SK-N-SH treated with all-trans-retinoic acid at 6 μM for 48 hours (cell line): ENCODE measurements at regions not wholly inside any gene's neighbourhood (a gene's known extent, or its start where the extent isn't known, plus 50 kb on each side); places are given as distances from the start of the nearest gene placed in this dataset.

Source experiments
- ATAC-seq: fragments of 200-7000 bp; cut with Tn5 transposase; 3 replicates; pipeline ENCODE4 v1.9.1; 2020; ENCODE audit warnings: mild to moderate bottlenecking, moderate library complexity
- ARNTL ChIP-seq: fragments of 450-650 bp; formaldehyde crosslinking; IDR thresholded peaks from 2 replicates; pipeline ENCODE4 v1.5.0; 2020; ENCODE audit warnings: low read depth, mild to moderate bottlenecking, moderate library complexity, borderline replicate concordance
- CREB5 ChIP-seq: fragments of 250-450 bp; sonication (Bioruptor Pico); IDR thresholded peaks from 2 replicates; pipeline ENCODE4 v1.5.1; 2020; ENCODE audit warnings: low read depth, mild to moderate bottlenecking, moderate library complexity
- CSDC2 ChIP-seq: fragments of 250-450 bp; sonication (Bioruptor Pico); IDR thresholded peaks from 2 replicates; pipeline ENCODE4 v1.5.0; 2020; ENCODE audit warnings: mild to moderate bottlenecking, moderate library complexity
- CSRNP3 ChIP-seq: fragments of 250-450 bp; sonication (Bioruptor Pico); IDR thresholded peaks from 2 replicates; pipeline ENCODE4 v1.5.1; 2021; ENCODE audit warnings: mild to moderate bottlenecking, moderate library complexity
- ESRRG ChIP-seq: fragments of 250-450 bp; sonication (Bioruptor Pico); IDR thresholded peaks from 2 replicates; pipeline ENCODE4 v1.6.1; 2021; ENCODE audit warnings: mild to moderate bottlenecking
- GLIS3 ChIP-seq: fragments of 250-450 bp; sonication (Bioruptor Pico); IDR thresholded peaks from 2 replicates; pipeline ENCODE4 v1.5.0; 2020; ENCODE audit warnings: mild to moderate bottlenecking, moderate library complexity
- ISL1 ChIP-seq: fragments of 250-450 bp; sonication (Bioruptor Pico); IDR thresholded peaks from 2 replicates; pipeline ENCODE4 v2.1.2; 2022; ENCODE audit warnings: mild to moderate bottlenecking, moderate library complexity
- OSR1 ChIP-seq: fragments of 250-450 bp; sonication (Bioruptor Pico); IDR thresholded peaks from 2 replicates; pipeline ENCODE4 v1.8.0; 2022; ENCODE audit warnings: moderate library complexity, mild to moderate bottlenecking, inconsistent platforms
- PATZ1 ChIP-seq: fragments of 250-450 bp; sonication (Bioruptor Pico); IDR thresholded peaks from 2 replicates; pipeline ENCODE4 v1.8.0; 2020; ENCODE audit warnings: mild to moderate bottlenecking, moderate library complexity, borderline replicate concordance
- POU6F1 ChIP-seq: fragments of 250-450 bp; sonication (Bioruptor Pico); IDR thresholded peaks from 2 replicates; pipeline ENCODE4 v1.8.0; 2021; ENCODE audit warnings: low read depth, mild to moderate bottlenecking, moderate library complexity, borderline replicate concordance
- PPARA ChIP-seq: fragments of 250-450 bp; sonication (Bioruptor Pico); IDR thresholded peaks from 2 replicates; pipeline ENCODE4 v1.5.0; 2020; ENCODE audit warnings: mild to moderate bottlenecking, borderline replicate concordance
- SNAI2 ChIP-seq: fragments of 250-450 bp; sonication (Bioruptor Pico); IDR thresholded peaks from 2 replicates; pipeline ENCODE4 v1.5.0; 2020; ENCODE audit warnings: mild to moderate bottlenecking, moderate library complexity
- TCF4 ChIP-seq: fragments of 250-450 bp; sonication (Bioruptor Pico); IDR thresholded peaks from 2 replicates; pipeline ENCODE4 v1.8.0; 2021; ENCODE audit warnings: mild to moderate bottlenecking, moderate library complexity, borderline replicate concordance
- TOX ChIP-seq: fragments of 250-450 bp; sonication (Bioruptor Pico); IDR thresholded peaks from 2 replicates; pipeline ENCODE4 v1.8.0; 2021; ENCODE audit warnings: mild to moderate bottlenecking, moderate library complexity, borderline replicate concordance
- TSHZ2 ChIP-seq: fragments of 250-450 bp; sonication (Bioruptor Pico); IDR thresholded peaks from 2 replicates; pipeline ENCODE4 v1.5.0; 2020; ENCODE audit warnings: mild to moderate bottlenecking, moderate library complexity
- ZC3H10 ChIP-seq: fragments of 250-450 bp; sonication (Bioruptor Pico); IDR thresholded peaks from 2 replicates; pipeline ENCODE4 v1.5.1; 2021; ENCODE audit warnings: mild to moderate bottlenecking, moderate library complexity
- ZFP3 ChIP-seq: fragments of 250-450 bp; sonication (Bioruptor Pico); IDR thresholded peaks from 2 replicates; pipeline ENCODE4 v1.5.0; 2020; ENCODE audit warnings: mild to moderate bottlenecking, moderate library complexity
- ZFP30 ChIP-seq: fragments of 450-650 bp; formaldehyde crosslinking; IDR thresholded peaks from 2 replicates; pipeline ENCODE4 v1.5.0; 2022; ENCODE audit warnings: mild to moderate bottlenecking, moderate library complexity
- ZNF70 ChIP-seq: fragments of 450-650 bp; formaldehyde crosslinking; IDR thresholded peaks from 2 replicates; pipeline ENCODE4 v1.5.0; 2020; ENCODE audit warnings: mild to moderate bottlenecking, moderate library complexity
- ZNF8 ChIP-seq: fragments of 450-650 bp; formaldehyde crosslinking; IDR thresholded peaks from 2 replicates; pipeline ENCODE4 v1.5.0; 2020; ENCODE audit warnings: mild to moderate bottlenecking, moderate library complexity

- ATAC-seq, result no peak
- TF ChIP-seq PPARA (CRISPR knock-in tag) (no peak), SNAI2 (CRISPR knock-in tag) (no peak), ARNTL (CRISPR knock-in tag) (no peak)
Observed at GRCh38 chr4:156443488-156443887, 489.8 kb upstream of the CTSO start.

GRCh38 chr4:156442912-156443311 is 489.2 kb upstream of the CTSO start:
- ATAC-seq, result no peak
- TF ChIP-seq TSHZ2 (CRISPR knock-in tag) (no peak), TCF4 (no peak), ZFP30 (CRISPR knock-in tag) (no peak)

GRCh38 chr4:156439576-156440200 is 486.0 kb upstream of the CTSO start:
- ATAC-seq, result no peak
- TF ChIP-seq CSRNP3 (CRISPR knock-in tag), result no peak
- no peak for TF ChIP-seq ZNF70 (CRISPR knock-in tag)
- TF ChIP-seq PPARA (CRISPR knock-in tag), result no peak
- no peak for TF ChIP-seq TOX (CRISPR knock-in tag)
- no peak for TF ChIP-seq ARNTL (CRISPR knock-in tag)
- TF ChIP-seq ZFP3, result no peak
- no peak for TF ChIP-seq SNAI2 (CRISPR knock-in tag)
- TF ChIP-seq ZC3H10 (CRISPR knock-in tag), result no peak
- no peak for TF ChIP-seq ZFP30 (CRISPR knock-in tag)
- no peak for TF ChIP-seq PATZ1
- TF ChIP-seq TCF4, result no peak
- TF ChIP-seq ESRRG, result no peak
- TF ChIP-seq POU6F1 (CRISPR knock-in tag), result no peak
- no peak for TF ChIP-seq TSHZ2 (CRISPR knock-in tag)
- TF ChIP-seq GLIS3 (CRISPR knock-in tag), result no peak
- no peak for TF ChIP-seq CSDC2 (CRISPR knock-in tag)
- TF ChIP-seq OSR1 (CRISPR knock-in tag), result no peak
- TF ChIP-seq ZNF8 (CRISPR knock-in tag), result no peak
- no peak for TF ChIP-seq ISL1 (CRISPR knock-in tag)
- TF ChIP-seq CREB5 (CRISPR knock-in tag), result no peak
